ENCODE measurements at regions not wholly inside any gene's neighbourhood (a gene's known extent, or its start where the extent isn't known, plus 50 kb on each side); places are given as distances from the start of the nearest gene placed in this dataset.

GRCh38 chr4:43244688-43245382 lies 352.3 kb downstream of the GRXCR1 start:
- H4K20me1 ChIP-seq (ENCODE audit: control insufficient read depth, extremely low read depth, insufficient read depth, low read length) = no peaks in the 10 kb centered on the region
- no peaks in the 10 kb centered on the region for H3K4me1 ChIP-seq (ENCODE audit: control insufficient read depth, extremely low read depth, insufficient read depth, low read length)
- no peak overlapping the region for H2AFZ ChIP-seq (ENCODE audit: control insufficient read depth, low read length)
- H3K9me1 ChIP-seq (ENCODE audit: control insufficient read depth, extremely low read depth, insufficient read depth, low read length) = no peaks in the 10 kb centered on the region
- no peak overlapping the region for H3K9ac ChIP-seq (ENCODE audit: control insufficient read depth, extremely low read depth, insufficient read depth, low read length)
- no peak overlapping the region for H3K27ac ChIP-seq (ENCODE audit: control insufficient read depth, insufficient read depth, low read length)
- DNase-seq (ENCODE audit: low read depth, low spot score) (no peak), FAIRE-seq (no peak)
- no peaks in the 10 kb centered on the region for H3K27me3 ChIP-seq (ENCODE audit: control insufficient read depth, extremely low read depth, insufficient read depth, low read length)
- H3K79me2 ChIP-seq (ENCODE audit: control insufficient read depth, insufficient read depth, low read length) = no peaks in the 10 kb centered on the region
- H3K36me3 ChIP-seq (ENCODE audit: control insufficient read depth in 2 of 2, extremely low read depth in 1 of 2, insufficient read depth in 2 of 2, low read length in 2 of 2) = no peaks in the 10 kb centered on the region
- no peak overlapping the region for H3K4me2 ChIP-seq (ENCODE audit: control insufficient read depth, extremely low read depth, insufficient read depth, low read depth, low read length)
- no peak overlapping the region for H3K4me3 ChIP-seq (ENCODE audit: control insufficient read depth in 2 of 3, extremely low read depth in 1 of 3, insufficient read depth in 2 of 3, low read depth in 1 of 3, low read length in 3 of 3)
- dilution Hi-C loops (cut with MboI; ENCODE audit: extremely low pct_ligation_motif_present, low sequenced_read_pairs) = no loop called here
- no peaks in the 10 kb centered on the region for H3K9me3 ChIP-seq (ENCODE audit: control insufficient read depth, low read depth, low read length)
- TF ChIP-seq CTCF (optimal IDR thresholded peaks at IDR 0.05 in 1 of 3, IDR thresholded peaks at IDR 0.05 in 1 of 3, conservative IDR thresholded peaks at IDR 0.05 in 1 of 3; ENCODE audit: extremely low read depth in 1 of 3, insufficient read depth in 2 of 3, low read length in 3 of 3) (no peak), EZH2 (IDR thresholded peaks at IDR 0.05; ENCODE audit: low read length) (no peak)

GRCh38 chr4:43251841-43252240 lies 359.3 kb downstream of the GRXCR1 start:
- Histone ChIP-seq H3K9ac (ENCODE audit: control insufficient read depth, extremely low read depth, insufficient read depth, low read length) (no peak overlapping the region), H3K4me2 (ENCODE audit: control insufficient read depth, extremely low read depth, insufficient read depth, low read depth, low read length) (no peak overlapping the region), H2AFZ (ENCODE audit: control insufficient read depth, low read length) (no peak overlapping the region), H3K27ac (ENCODE audit: control insufficient read depth, insufficient read depth, low read length) (no peak overlapping the region), H3K27me3 (ENCODE audit: control insufficient read depth, extremely low read depth, insufficient read depth, low read length) (no peaks in the 10 kb centered on the region), H3K4me1 (ENCODE audit: control insufficient read depth, extremely low read depth, insufficient read depth, low read length) (no peaks in the 10 kb centered on the region), H3K4me3 (ENCODE audit: control insufficient read depth in 2 of 3, extremely low read depth in 1 of 3, insufficient read depth in 2 of 3, low read depth in 1 of 3, low read length in 3 of 3) (no peak overlapping the region), H3K9me1 (ENCODE audit: control insufficient read depth, extremely low read depth, insufficient read depth, low read length) (no peaks in the 10 kb centered on the region), H3K79me2 (ENCODE audit: control insufficient read depth, insufficient read depth, low read length) (no peaks in the 10 kb centered on the region), H4K20me1 (ENCODE audit: control insufficient read depth, extremely low read depth, insufficient read depth, low read length) (no peaks in the 10 kb centered on the region), H3K9me3 (ENCODE audit: control insufficient read depth, low read depth, low read length) (no peaks in the 10 kb centered on the region), H3K36me3 (ENCODE audit: control insufficient read depth in 2 of 2, extremely low read depth in 1 of 2, insufficient read depth in 2 of 2, low read length in 2 of 2) (no peaks in the 10 kb centered on the region)
- no peak for TF ChIP-seq CTCF (optimal IDR thresholded peaks at IDR 0.05 in 1 of 3, IDR thresholded peaks at IDR 0.05 in 1 of 3, conservative IDR thresholded peaks at IDR 0.05 in 1 of 3; ENCODE audit: extremely low read depth in 1 of 3, insufficient read depth in 2 of 3, low read length in 3 of 3)
- no peak for TF ChIP-seq EZH2 (IDR thresholded peaks at IDR 0.05; ENCODE audit: low read length)
- no peak for FAIRE-seq
- dilution Hi-C loops (cut with MboI; ENCODE audit: extremely low pct_ligation_motif_present, low sequenced_read_pairs) = no loop called here
- DNase-seq (ENCODE audit: low read depth, low spot score) = no peak

All from keratinocyte (primary cell).